Karpas-422 (cell line): ENCODE measurements at regions not wholly inside any gene's neighbourhood (a gene's known extent, or its start where the extent isn't known, plus 50 kb on each side); places are given as distances from the start of the nearest gene placed in this dataset.
"Not testable (repeated sequence)": the region's sequence is repeated elsewhere in the genome, so short reads cannot be mapped to it uniquely, and the experiment has no call there.

Source experiments
- DNase-seq: peaks from one replicate; pipeline ENCODE4 v3.0.0-alpha.2; 2015
- H2AFZ ChIP-seq: fragments of 200-600 bp; sonication (generic); 2 replicates; pipeline ENCODE4 v1.6.1; 2014; ENCODE audit warnings: antibody characterized with exemption, low read length, mixed read lengths
- H3K27ac ChIP-seq: fragments of 200-600 bp; sonication (generic); 2 replicates; pipeline ENCODE4 v1.5.1; 2014; ENCODE audit warnings: mild to moderate bottlenecking, low read length, moderate library complexity
- H3K27me3 ChIP-seq: fragments of 200-600 bp; sonication (generic); 2 replicates; pipeline ENCODE4 v1.6.1; 2014; ENCODE audit warnings: low read length, mixed read lengths
- H3K36me3 ChIP-seq: fragments of 200-600 bp; sonication (generic); 2 replicates; pipeline ENCODE4 v1.6.1; 2014; ENCODE audit warnings: low read length, mixed read lengths; ENCODE audit not compliant: insufficient read depth
- H3K4me1 ChIP-seq: fragments of 200-600 bp; sonication (generic); 2 replicates; pipeline ENCODE4 v1.6.1; 2014; ENCODE audit warnings: mild to moderate bottlenecking, low read length, mixed read lengths
- H3K4me2 ChIP-seq: fragments of 200-600 bp; sonication (generic); 2 replicates; pipeline ENCODE4 v1.6.1; 2014; ENCODE audit warnings: low read length, low read depth, mild to moderate bottlenecking; ENCODE audit not compliant: poor library complexity, severe bottlenecking
- H3K4me3 ChIP-seq: fragments of 200-600 bp; sonication (generic); 2 replicates; pipeline ENCODE4 v1.5.1; 2014; ENCODE audit warnings: mild to moderate bottlenecking, antibody characterized with exemption, low read length, mixed read lengths
- H3K79me2 ChIP-seq: fragments of 200-600 bp; sonication (generic); 2 replicates; pipeline ENCODE4 v1.6.1; 2014; ENCODE audit warnings: mild to moderate bottlenecking, low read length, mixed read lengths
- H3K9ac ChIP-seq: fragments of 200-600 bp; sonication (generic); 2 replicates; pipeline ENCODE4 v1.6.0; 2014; ENCODE audit warnings: low read length
- H3K9me2 ChIP-seq: fragments of 200-600 bp; sonication (generic), shearing (Covaris generic); replicated peaks from 2 replicates; pipeline ENCODE4 v1.6.0; 2014; ENCODE audit warnings: mild to moderate bottlenecking, low read length, moderate library complexity; ENCODE audit not compliant: insufficient read depth
- H3K9me3 ChIP-seq: fragments of 300-700, 200-600 bp; sonication (generic); 2 replicates; pipeline ENCODE4 v1.6.1; 2014; ENCODE audit warnings: low read length, mixed read lengths
- H4K20me1 ChIP-seq: fragments of 200-600 bp; sonication (generic); 2 replicates; pipeline ENCODE4 v1.6.1; 2014; ENCODE audit warnings: mild to moderate bottlenecking, antibody characterized with exemption, low read length, low read depth; ENCODE audit not compliant: insufficient read depth

DNA sequence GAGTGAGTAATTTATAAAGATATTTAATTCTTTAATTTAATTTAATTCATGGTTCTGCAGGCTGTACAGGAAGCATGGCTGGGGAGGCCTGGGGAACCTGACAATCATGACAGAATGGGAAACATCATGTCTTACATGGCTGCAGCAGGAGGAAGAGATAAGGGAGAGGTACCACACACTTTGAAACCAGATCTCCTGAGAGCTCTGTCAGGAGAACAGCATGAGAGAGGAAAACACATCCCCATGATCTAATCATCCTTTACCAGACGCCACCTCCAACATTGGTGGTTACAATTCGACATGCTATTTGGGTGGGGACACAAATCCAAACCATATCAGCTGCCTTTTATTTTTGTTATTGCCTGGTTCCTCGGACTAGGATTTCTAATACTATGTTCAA, 928.6 kb downstream of the TMEM121 start:
- Histone ChIP-seq H4K20me1 (no peaks in the 10 kb centered on the region), H3K4me2 (no peak overlapping the region), H3K4me1 (peaks cover 18% of the 10 kb centered on the region), H3K9me3 (no peaks in the 10 kb centered on the region), H3K27me3 (0 out of 2 replicates have a peak, but pooled peaks cover 2% of the 10 kb centered on the region), H3K27ac (no peak overlapping the region), H2AFZ (no peak overlapping the region), H3K79me2 (no peaks in the 10 kb centered on the region), H3K9ac (no peak overlapping the region), H3K4me3 (no peak overlapping the region), H3K36me3 (no peaks in the 10 kb centered on the region), H3K9me2 (no peaks in the 10 kb centered on the region)
- no peak for DNase-seq

GRCh38 chr14:106459971-106460730, 933.8 kb downstream of the TMEM121 start:
- Histone ChIP-seq H4K20me1 (no peaks in the 10 kb centered on the region), H3K9me3 (no peaks in the 10 kb centered on the region), H3K9ac (no peak overlapping the region), H3K4me1 (peaks cover 18% of the 10 kb centered on the region), H3K27ac (no peak overlapping the region), H3K27me3 (0 out of 2 replicates have a peak, but pooled peaks cover 2% of the 10 kb centered on the region), H3K4me3 (peak overlapping the region; percentile 29; the same call in 1 of the 2 replicates), H3K4me2 (no peak overlapping the region), H3K36me3 (no peaks in the 10 kb centered on the region), H3K79me2 (no peaks in the 10 kb centered on the region), H2AFZ (peak overlapping the region; percentile 82; the same call in 1 of the 2 replicates), H3K9me2 (no peaks in the 10 kb centered on the region)
- peak; percentile 90 for DNase-seq

GRCh38 chr14:106460916-106461315, 934.5 kb downstream of the TMEM121 start:
- no peak overlapping the region for H3K4me3 ChIP-seq
- no peaks in the 10 kb centered on the region for H3K36me3 ChIP-seq
- H4K20me1 ChIP-seq = no peaks in the 10 kb centered on the region
- no peak for DNase-seq
- H3K9ac ChIP-seq = no peak overlapping the region
- H3K27ac ChIP-seq = no peak overlapping the region
- 0 out of 2 replicates have a peak, but pooled peaks cover 2% of the 10 kb centered on the region for H3K27me3 ChIP-seq
- H3K9me2 ChIP-seq = no peaks in the 10 kb centered on the region
- no peak overlapping the region for H3K4me2 ChIP-seq
- peaks cover 11% of the 10 kb centered on the region for H3K4me1 ChIP-seq
- H3K9me3 ChIP-seq = no peaks in the 10 kb centered on the region
- H3K79me2 ChIP-seq = no peaks in the 10 kb centered on the region
- H2AFZ ChIP-seq = no peak overlapping the region

DNA sequence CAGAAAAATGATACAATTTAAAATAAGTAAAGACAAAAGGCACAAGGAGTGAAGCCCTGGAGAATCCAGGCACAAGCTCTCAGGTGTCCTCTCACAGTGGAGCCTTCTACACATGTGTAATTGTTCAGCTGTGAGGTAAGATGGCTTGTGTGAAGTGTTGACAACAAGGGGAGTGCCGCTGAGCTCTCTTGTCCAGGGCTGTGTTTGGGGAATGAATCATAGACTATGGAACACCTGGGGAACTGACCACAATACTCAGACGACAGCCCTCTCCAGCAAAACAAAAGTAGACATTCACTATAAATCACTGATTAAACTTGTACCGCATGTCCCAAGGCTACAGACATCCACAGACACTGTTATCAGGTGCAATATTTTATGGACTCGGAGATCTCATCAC, 940.1 kb downstream of the TMEM121 start:
- H3K4me3 ChIP-seq, H3K27me3 ChIP-seq, H3K27ac ChIP-seq, H3K9ac ChIP-seq, H3K9me2 ChIP-seq, DNase-seq, H3K36me3 ChIP-seq, H3K79me2 ChIP-seq, H2AFZ ChIP-seq, H4K20me1 ChIP-seq, H3K4me1 ChIP-seq, H3K4me2 ChIP-seq, H3K9me3 ChIP-seq: not testable (repeated sequence)

DNA sequence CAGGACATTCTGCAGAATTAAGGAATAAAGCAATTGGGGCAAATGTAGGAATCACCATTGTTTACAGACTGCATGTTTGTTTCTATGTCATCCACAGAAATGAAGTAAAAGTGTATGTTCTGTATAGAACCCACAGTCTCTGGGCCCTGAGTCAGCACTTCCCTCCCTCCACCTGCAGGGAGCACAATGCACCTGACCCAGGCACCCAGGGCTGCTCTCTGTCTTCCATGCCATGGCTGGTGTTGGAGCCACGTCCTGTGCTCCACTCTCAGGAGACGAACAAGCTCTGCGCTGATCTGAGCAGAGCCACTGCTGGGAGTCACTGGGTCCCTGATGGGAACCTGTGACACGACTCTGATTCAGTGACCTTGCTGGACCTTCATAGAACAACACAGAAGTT, 942.5 kb downstream of the TMEM121 start:
- not testable (repeated sequence) for H2AFZ ChIP-seq, H3K36me3 ChIP-seq, H3K27ac ChIP-seq, DNase-seq, H3K79me2 ChIP-seq, H4K20me1 ChIP-seq, H3K9me3 ChIP-seq, H3K4me1 ChIP-seq, H3K9ac ChIP-seq, H3K27me3 ChIP-seq, H3K4me3 ChIP-seq, H3K4me2 ChIP-seq, H3K9me2 ChIP-seq

DNA sequence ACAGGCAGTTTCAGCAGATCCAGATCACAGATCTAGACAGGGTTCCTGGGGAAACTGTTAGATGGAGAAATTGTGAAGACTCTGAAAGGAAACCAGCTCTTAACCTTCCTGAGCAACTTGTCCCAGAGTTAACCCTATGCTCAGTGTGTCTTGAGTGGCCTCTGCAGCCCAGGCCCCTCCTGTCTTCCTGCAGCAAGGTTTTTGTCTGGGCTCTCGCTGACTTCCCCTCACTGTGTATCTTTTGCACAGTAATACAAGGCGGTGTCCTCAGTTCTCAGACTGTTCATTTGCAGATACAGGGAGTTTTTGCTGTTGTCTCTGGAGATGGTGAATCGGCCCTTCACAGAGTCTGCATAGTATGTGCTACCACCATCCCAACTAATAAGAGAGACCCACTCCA, 943.6 kb downstream of the TMEM121 start:
- not testable (repeated sequence) for H3K27me3 ChIP-seq, H3K4me1 ChIP-seq, DNase-seq, H3K79me2 ChIP-seq, H3K9me3 ChIP-seq, H3K9ac ChIP-seq, H3K27ac ChIP-seq, H3K4me3 ChIP-seq, H3K9me2 ChIP-seq, H4K20me1 ChIP-seq, H3K4me2 ChIP-seq, H2AFZ ChIP-seq, H3K36me3 ChIP-seq

DNA sequence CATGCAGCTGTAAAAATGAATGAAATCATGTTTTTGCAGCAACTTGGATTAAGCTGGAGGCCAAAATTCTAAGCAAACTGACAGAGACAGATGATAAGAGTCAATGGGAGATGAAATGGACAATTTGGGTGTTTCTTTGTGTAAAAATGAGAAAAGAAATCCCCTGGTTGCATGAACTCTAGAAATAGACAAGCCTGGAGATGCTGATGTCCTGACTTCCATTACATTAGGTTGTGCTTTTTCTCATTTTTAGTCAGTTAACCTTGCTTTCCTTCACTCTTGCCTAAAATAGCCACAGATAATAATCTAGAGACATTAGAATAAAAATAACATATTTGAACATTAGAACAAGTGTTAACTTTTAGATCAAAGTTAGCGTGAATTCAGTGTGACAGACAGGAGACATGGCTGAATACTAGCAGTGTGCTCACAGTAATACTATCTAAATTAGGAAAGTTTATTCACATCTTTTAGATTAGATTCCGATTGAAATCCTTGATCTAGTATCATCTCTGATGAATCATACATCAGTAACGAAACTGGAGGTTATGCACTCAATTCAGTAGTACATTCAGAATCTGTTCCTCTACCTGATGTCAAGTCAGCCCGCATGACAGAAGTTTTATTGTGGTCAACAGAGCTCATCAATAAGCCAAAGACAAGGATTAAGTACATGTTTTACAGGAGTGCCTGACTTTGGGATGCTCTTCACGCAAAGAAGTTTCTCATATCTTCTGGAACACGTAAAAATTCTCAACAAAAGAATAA, 948.1 kb downstream of the TMEM121 start:
- H3K9me3 ChIP-seq, H3K9ac ChIP-seq: not testable (repeated sequence)

DNA sequence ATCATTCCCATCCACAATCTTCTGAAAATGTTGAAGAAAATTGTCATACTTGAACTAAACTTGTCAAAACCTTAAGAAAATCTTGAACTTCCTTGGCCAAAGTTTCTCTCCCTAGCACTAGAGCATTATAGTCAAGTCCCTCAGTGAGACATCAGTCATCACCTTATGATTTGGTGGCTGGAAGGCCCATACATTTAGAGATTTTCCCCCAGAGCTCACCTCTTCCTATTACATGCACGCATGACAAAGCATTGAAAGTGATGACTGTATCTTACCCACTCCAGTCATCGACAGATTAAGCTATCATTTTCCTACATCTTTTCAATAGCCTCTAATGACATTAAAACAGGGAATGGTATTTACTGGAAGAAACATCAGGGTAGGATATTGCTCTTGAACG, 948.8 kb downstream of the TMEM121 start:
- DNase-seq, H3K9me2 ChIP-seq, H2AFZ ChIP-seq, H3K9ac ChIP-seq, H4K20me1 ChIP-seq, H3K9me3 ChIP-seq, H3K36me3 ChIP-seq, H3K4me3 ChIP-seq, H3K27ac ChIP-seq, H3K4me1 ChIP-seq, H3K79me2 ChIP-seq, H3K4me2 ChIP-seq, H3K27me3 ChIP-seq: not testable (repeated sequence)

More for the DNA sequence above, 948.1 kb downstream of the TMEM121 start:
- not testable (repeated sequence) for H3K79me2 ChIP-seq, H3K27ac ChIP-seq, H3K9me2 ChIP-seq, H3K4me2 ChIP-seq, H3K4me1 ChIP-seq, H2AFZ ChIP-seq, H3K4me3 ChIP-seq, H3K36me3 ChIP-seq, DNase-seq, H3K27me3 ChIP-seq, H4K20me1 ChIP-seq
